ENCODE measurements at regions not wholly inside any gene's neighbourhood (a gene's known extent, or its start where the extent isn't known, plus 50 kb on each side); places are given as distances from the start of the nearest gene placed in this dataset.

- Histone ChIP-seq H3K27ac (ENCODE audit: control insufficient read depth, insufficient read depth, low read length) (no peak overlapping the region), H3K4me3 (ENCODE audit: control insufficient read depth in 2 of 3, extremely low read depth in 1 of 3, insufficient read depth in 2 of 3, low read depth in 1 of 3, low read length in 3 of 3) (no peak overlapping the region), H3K9me3 (ENCODE audit: control insufficient read depth, low read depth, low read length) (no peaks in the 10 kb centered on the region), H4K20me1 (ENCODE audit: control insufficient read depth, extremely low read depth, insufficient read depth, low read length) (no peaks in the 10 kb centered on the region), H3K9ac (ENCODE audit: control insufficient read depth, extremely low read depth, insufficient read depth, low read length) (no peak overlapping the region), H3K79me2 (ENCODE audit: control insufficient read depth, insufficient read depth, low read length) (no peaks in the 10 kb centered on the region), H3K36me3 (ENCODE audit: control insufficient read depth in 2 of 2, extremely low read depth in 1 of 2, insufficient read depth in 2 of 2, low read length in 2 of 2) (no peaks in the 10 kb centered on the region), H3K27me3 (ENCODE audit: control insufficient read depth, extremely low read depth, insufficient read depth, low read length) (no peaks in the 10 kb centered on the region), H3K4me2 (ENCODE audit: control insufficient read depth, extremely low read depth, insufficient read depth, low read depth, low read length) (no peak overlapping the region), H2AFZ (ENCODE audit: control insufficient read depth, low read length) (no peak overlapping the region), H3K4me1 (ENCODE audit: control insufficient read depth, extremely low read depth, insufficient read depth, low read length) (peaks cover 15% of the 10 kb centered on the region), H3K9me1 (ENCODE audit: control insufficient read depth, extremely low read depth, insufficient read depth, low read length) (no peaks in the 10 kb centered on the region)
- TF ChIP-seq CTCF (optimal IDR thresholded peaks at IDR 0.05 in 1 of 3, IDR thresholded peaks at IDR 0.05 in 1 of 3, conservative IDR thresholded peaks at IDR 0.05 in 1 of 3; ENCODE audit: extremely low read depth in 1 of 3, insufficient read depth in 2 of 3, low read length in 3 of 3) (peak; percentile 46 to 69 (median 52)), EZH2 (IDR thresholded peaks at IDR 0.05; ENCODE audit: low read length) (no peak)
- FAIRE-seq: no peak
- DNase-seq (ENCODE audit: low read depth, low spot score): no peak
- dilution Hi-C loops (cut with MboI; ENCODE audit: extremely low pct_ligation_motif_present, low sequenced_read_pairs): no loop called here
Observed at GRCh38 chr18:57910817-57911216, 107.7 kb upstream of the ATP8B1 start.

GRCh38 chr18:57910134-57910533 is 107.0 kb upstream of the ATP8B1 start:
- no peaks in the 10 kb centered on the region for H3K9me1 ChIP-seq (ENCODE audit: control insufficient read depth, extremely low read depth, insufficient read depth, low read length)
- peak overlapping the region; percentile 37 for H2AFZ ChIP-seq (ENCODE audit: control insufficient read depth, low read length)
- TF ChIP-seq CTCF (optimal IDR thresholded peaks at IDR 0.05 in 1 of 3, IDR thresholded peaks at IDR 0.05 in 1 of 3, conservative IDR thresholded peaks at IDR 0.05 in 1 of 3; ENCODE audit: extremely low read depth in 1 of 3, insufficient read depth in 2 of 3, low read length in 3 of 3) (no peak), EZH2 (IDR thresholded peaks at IDR 0.05; ENCODE audit: low read length) (no peak)
- H3K27ac ChIP-seq (ENCODE audit: control insufficient read depth, insufficient read depth, low read length): no peak overlapping the region
- FAIRE-seq (no peak), DNase-seq (ENCODE audit: low read depth, low spot score) (no peak)
- no peaks in the 10 kb centered on the region for H3K79me2 ChIP-seq (ENCODE audit: control insufficient read depth, insufficient read depth, low read length)
- dilution Hi-C loops (cut with MboI; ENCODE audit: extremely low pct_ligation_motif_present, low sequenced_read_pairs): no loop called here
- H3K36me3 ChIP-seq (ENCODE audit: control insufficient read depth in 2 of 2, extremely low read depth in 1 of 2, insufficient read depth in 2 of 2, low read length in 2 of 2): no peaks in the 10 kb centered on the region
- H4K20me1 ChIP-seq (ENCODE audit: control insufficient read depth, extremely low read depth, insufficient read depth, low read length): no peaks in the 10 kb centered on the region
- H3K27me3 ChIP-seq (ENCODE audit: control insufficient read depth, extremely low read depth, insufficient read depth, low read length): no peaks in the 10 kb centered on the region
- H3K9me3 ChIP-seq (ENCODE audit: control insufficient read depth, low read depth, low read length): no peaks in the 10 kb centered on the region
- no peak overlapping the region for H3K9ac ChIP-seq (ENCODE audit: control insufficient read depth, extremely low read depth, insufficient read depth, low read length)
- peak overlapping the region; percentile 59 for H3K4me2 ChIP-seq (ENCODE audit: control insufficient read depth, extremely low read depth, insufficient read depth, low read depth, low read length)
- peaks cover 15% of the 10 kb centered on the region for H3K4me1 ChIP-seq (ENCODE audit: control insufficient read depth, extremely low read depth, insufficient read depth, low read length)
- no peak overlapping the region for H3K4me3 ChIP-seq (ENCODE audit: control insufficient read depth in 2 of 3, extremely low read depth in 1 of 3, insufficient read depth in 2 of 3, low read depth in 1 of 3, low read length in 3 of 3)

All from keratinocyte (primary cell).